Left ventricle myocardium inferior (tissue), 1 donor: ENCODE measurements at regions not wholly inside any gene's neighbourhood (a gene's known extent, or its start where the extent isn't known, plus 50 kb on each side); places are given as distances from the start of the nearest gene placed in this dataset.

Experiments
- DNase-seq: peaks from one replicate; pipeline ENCODE4 v3.0.0-alpha.2; 2020
- H3K27ac ChIP-seq: fragments of 200-600 bp; replicated peaks from 2 replicates; pipeline ENCODE4 v1.8.0; 2021
- H3K27me3 ChIP-seq: fragments of 200-600 bp; 2 replicates; pipeline ENCODE4 v1.8.0; 2021; ENCODE audit warnings: low read depth
- H3K36me3 ChIP-seq: fragments of 200-600 bp; 2 replicates; pipeline ENCODE4 v1.8.0; 2021
- H3K4me1 ChIP-seq: fragments of 200-600 bp; 2 replicates; pipeline ENCODE4 v1.8.0; 2021
- H3K4me3 ChIP-seq: fragments of 200-600 bp; 2 replicates; pipeline ENCODE4 v1.8.0; 2021; ENCODE audit warnings: mild to moderate bottlenecking, moderate library complexity
- H3K9me3 ChIP-seq: fragments of 200-600 bp; replicated peaks from 2 replicates; pipeline ENCODE4 v1.8.0; 2021
- CTCF ChIP-seq: fragments of 200-600 bp; IDR thresholded peaks from 2 replicates; pipeline ENCODE4 v1.8.0; 2021; ENCODE audit warnings: antibody characterized with exemption, mild to moderate bottlenecking, borderline replicate concordance
- intact Hi-C: fragments of 100-400 bp; cut with micrococcal nuclease; formaldehyde crosslinking; loops from one replicate; pipeline ENCODE4 v1.11.0; 2022
- donor health status: DM: no; HTN: yes; CAD: no; lungs with severe emphysema.

- Histone ChIP-seq H3K36me3 (no peaks in the 10 kb centered on the region), H3K4me3 (no peak overlapping the region), H3K9me3 (no peaks in the 10 kb centered on the region), H3K27me3 (peaks cover 18% of the 10 kb centered on the region), H3K4me1 (no peaks in the 10 kb centered on the region), H3K27ac (no peak overlapping the region)
- intact Hi-C loops: no loop called here
- no peak for TF ChIP-seq CTCF
- DNase-seq: no peak
Measured at GRCh38 chr16:65355706-65356105, 233.8 kb upstream of the CDH11 start.

GRCh38 chr16:65353183-65353582 lies 231.3 kb upstream of the CDH11 start:
- Histone ChIP-seq H3K27me3 (peaks cover 18% of the 10 kb centered on the region), H3K9me3 (no peaks in the 10 kb centered on the region), H3K4me3 (no peak overlapping the region), H3K4me1 (no peaks in the 10 kb centered on the region), H3K27ac (no peak overlapping the region), H3K36me3 (no peaks in the 10 kb centered on the region)
- no peak for DNase-seq
- no peak for TF ChIP-seq CTCF
- intact Hi-C loops: no loop called here

- Histone ChIP-seq H3K4me1 (no peaks in the 10 kb centered on the region), H3K9me3 (no peaks in the 10 kb centered on the region), H3K27ac (no peak overlapping the region), H3K36me3 (no peaks in the 10 kb centered on the region), H3K27me3 (peaks cover 16% of the 10 kb centered on the region), H3K4me3 (no peak overlapping the region)
- TF ChIP-seq CTCF: no peak
- intact Hi-C loops: no loop called here
- DNase-seq: no peak
Measured at GRCh38 chr16:65349626-65350025, 227.8 kb upstream of the CDH11 start.

GRCh38 chr16:65343556-65343955 lies 221.7 kb upstream of the CDH11 start:
- Histone ChIP-seq H3K27me3 (no peaks in the 10 kb centered on the region), H3K4me3 (no peak overlapping the region), H3K9me3 (no peaks in the 10 kb centered on the region), H3K4me1 (no peaks in the 10 kb centered on the region), H3K27ac (no peak overlapping the region), H3K36me3 (no peaks in the 10 kb centered on the region)
- no peak for DNase-seq
- intact Hi-C loops: no loop called here
- TF ChIP-seq CTCF: no peak

GRCh38 chr16:65342231-65342866 lies 220.5 kb upstream of the CDH11 start:
- no peaks in the 10 kb centered on the region for H3K36me3 ChIP-seq
- H3K27me3 ChIP-seq: no peaks in the 10 kb centered on the region
- H3K4me1 ChIP-seq: no peaks in the 10 kb centered on the region
- H3K9me3 ChIP-seq: no peaks in the 10 kb centered on the region
- H3K4me3 ChIP-seq: no peak overlapping the region
- no peak for DNase-seq
- H3K27ac ChIP-seq: no peak overlapping the region
- intact Hi-C loops: no loop called here
- no peak for TF ChIP-seq CTCF
